HCT116 (cell line): ENCODE measurements at regions not wholly inside any gene's neighbourhood (a gene's known extent, or its start where the extent isn't known, plus 50 kb on each side); places are given as distances from the start of the nearest gene placed in this dataset.

ENCODE experiments used
- ATAC-seq: fragments of 200-7000 bp; cut with Tn5 transposase; 2 replicates; pipeline ENCODE4 v1.9.1; 2020; ENCODE audit warnings: mild to moderate bottlenecking, moderate library complexity
- BruUV-seq: library from RNA; stranded (reverse); fragments of 400-500 nt; replicated peaks from 2 replicates; lab custom pipeline; 2021; lab: Mats Ljungman, UMichigan
- CTCF ChIA-PET: fragments of 300-600 bp; sonication (Branson Sonifier 250); formaldehyde crosslinking; loops from one replicate; lab custom pipeline; 2021; ENCODE audit warnings: antibody characterized with exemption; lab: Charles Lee
- POLR2A ChIA-PET: fragments of 300-600, 350-600 bp; sonication (Branson Sonifier 250); formaldehyde crosslinking; loops from one replicate; lab custom pipeline; 2021; ENCODE audit warnings: antibody characterized with exemption; lab: Charles Lee
- RAD21 ChIA-PET, 2 experiments: fragments of 300-600 bp; sonication (Branson Sonifier 250); formaldehyde crosslinking; loops; one replicate each; lab custom pipeline; 2023; ENCODE audit warnings: low total read pairs in 2 of 2; ENCODE audit not compliant: uncharacterized antibody in 2 of 2, unreplicated experiment in 2 of 2, low non-redundant PET in 1 of 2; lab: Charles Lee
- DNase-seq: peaks from one replicate; pipeline ENCODE4 v3.0.0-alpha.2; 2010; ENCODE audit warnings: low read depth, low spot score
- H2AFZ ChIP-seq: fragments of 200-600 bp; shearing (Covaris generic), sonication (generic); 2 replicates; pipeline ENCODE4 v1.6.1; 2017; ENCODE audit warnings: low read depth, mixed run types, mixed read lengths, antibody characterized with exemption, low read length; ENCODE audit not compliant: poor library complexity, severe bottlenecking
- H3K27ac ChIP-seq: 2 replicates; pipeline ENCODE4 v1.5.1; 2012; ENCODE audit warnings: low read depth, low read length
- H3K27me3 ChIP-seq: fragments of 200-600 bp; sonication (generic); 2 replicates; pipeline ENCODE4 v1.6.1; 2016; ENCODE audit warnings: mixed run types, low read length, mixed read lengths; ENCODE audit not compliant: insufficient read depth
- H3K36me3 ChIP-seq, 2 experiments: fragments of 200-500 bp in 1 of 2; fragments of 200-600 bp in 1 of 2; sonication (Bioruptor generic) in 1 of 2; sonication (generic) in 1 of 2; 2 replicates each; pipeline versions ENCODE4 v1.5.1 to v1.6.1; 2014 to 2016; ENCODE audit warnings: low read length in 2 of 2, inconsistent platforms in 1 of 2, mixed read lengths in 1 of 2, mixed run types in 1 of 2; ENCODE audit not compliant: insufficient read depth in 2 of 2, control insufficient read depth in 1 of 2
- H3K4me1 ChIP-seq, 2 experiments: fragments of 200-600 bp in 1 of 2; sonication (generic) in 1 of 2; 2 replicates each; pipeline versions ENCODE4 v1.5.1 to v1.6.1; 2012 to 2017; ENCODE audit warnings: low read length in 2 of 2, inconsistent platforms in 1 of 2, mild to moderate bottlenecking in 1 of 2, mixed read lengths in 1 of 2, mixed run types in 1 of 2, moderate library complexity in 1 of 2; ENCODE audit not compliant: insufficient read depth in 2 of 2, control insufficient read depth in 1 of 2
- H3K4me2 ChIP-seq: fragments of 200-600 bp; sonication (generic); 2 replicates; pipeline ENCODE4 v1.6.1; 2017; ENCODE audit warnings: mixed run types, low read length, mixed read lengths
- H3K4me3 ChIP-seq, 2 experiments: fragments of 200-600 bp in 1 of 2; sonication (generic) in 1 of 2; replicated peaks in 1 of 2; 2 replicates each; pipeline ENCODE4 v1.5.1; 2011 to 2016; ENCODE audit warnings: low read length in 2 of 2, control low read depth in 1 of 2, low read depth in 1 of 2, mild to moderate bottlenecking in 1 of 2, mixed read lengths in 1 of 2, mixed run types in 1 of 2
- H3K79me2 ChIP-seq: fragments of 200-600 bp; sonication (generic); 2 replicates; pipeline ENCODE4 v1.6.1; 2017; ENCODE audit warnings: mild to moderate bottlenecking, mixed run types, low read length, moderate library complexity, mixed read lengths; ENCODE audit not compliant: insufficient read depth
- H3K9ac ChIP-seq: fragments of 200-600 bp; sonication (generic); 2 replicates; pipeline ENCODE4 v1.6.1; 2016; ENCODE audit warnings: low read length, mixed read lengths
- H3K9me2 ChIP-seq: fragments of 200-600 bp; sonication (generic), shearing (Covaris generic); 2 replicates; pipeline ENCODE4 v1.6.1; 2017; ENCODE audit warnings: mixed run types, mild to moderate bottlenecking, moderate library complexity; ENCODE audit not compliant: insufficient read depth
- H3K9me3 ChIP-seq, 2 experiments: fragments of 200-500 bp in 1 of 2; fragments of 200-600 bp in 1 of 2; sonication (Bioruptor generic) in 1 of 2; sonication (generic) in 1 of 2; 2 replicates each; pipeline ENCODE4 v1.6.1; 2014 to 2017; ENCODE audit warnings: low read length in 2 of 2, mixed read lengths in 2 of 2, inconsistent platforms in 1 of 2, low read depth in 1 of 2, mild to moderate bottlenecking in 1 of 2, mixed run types in 1 of 2, moderate library complexity in 1 of 2; ENCODE audit not compliant: control insufficient read depth in 1 of 2, insufficient read depth in 1 of 2
- H4K20me1 ChIP-seq: fragments of 200-600 bp; sonication (generic), shearing (Covaris generic); 2 replicates; pipeline ENCODE4 v1.6.1; 2017; ENCODE audit warnings: mixed run types, mild to moderate bottlenecking, moderate library complexity; ENCODE audit not compliant: insufficient read depth
- CEBPB ChIP-seq: IDR thresholded peaks from 2 replicates; pipeline ENCODE4 v1.6.1; 2012; ENCODE audit warnings: low read depth
- EGR1 ChIP-seq: IDR thresholded peaks from 2 replicates; pipeline ENCODE4 v1.6.1; 2012; ENCODE audit warnings: low read depth
- EZH2phosphoT487 ChIP-seq: fragments of 200-600 bp; IDR thresholded peaks from 2 replicates; pipeline ENCODE4 v1.6.1; 2018; ENCODE audit warnings: antibody characterized with exemption, borderline replicate concordance
- RAD21 ChIP-seq: IDR thresholded peaks from 2 replicates; pipeline ENCODE4 v1.6.1; 2012; ENCODE audit warnings: low read depth, mild to moderate bottlenecking
- SIN3A ChIP-seq: IDR thresholded peaks from 2 replicates; pipeline ENCODE4 v1.6.1; 2012; ENCODE audit warnings: low read depth
- TCF7L2 ChIP-seq: IDR thresholded peaks from 2 replicates; pipeline ENCODE4 v1.7.0; 2011; ENCODE audit warnings: borderline replicate concordance, inconsistent platforms; ENCODE audit not compliant: insufficient read depth, insufficient read length; ENCODE audit errors: extremely low read depth
- ZNF274 ChIP-seq: fragments of 200-500 bp; sonication (Bioruptor generic); IDR thresholded peaks from 2 replicates; pipeline ENCODE4 v1.6.1; 2014; ENCODE audit warnings: mild to moderate bottlenecking, low read depth, low read length, inconsistent platforms
- intact Hi-C: fragments of 100-400 bp; cut with micrococcal nuclease; formaldehyde crosslinking; loops from 2 replicates; pipeline ENCODE4 v1.10.0; 2022
- TF ChIP-seq, protein P1 (sequence below), 3 experiments: fragments of 200-600 bp in 1 of 3; sonication (generic) in 1 of 3; IDR thresholded peaks in 2 of 3; conservative IDR thresholded peaks in 1 of 3; 2 replicates each; pipeline ENCODE4 v1.5.1; 2012 to 2017; ENCODE audit warnings: low read depth in 2 of 3, low read length in 2 of 3, antibody characterized with exemption in 1 of 3, borderline replicate concordance in 1 of 3, control low read depth in 1 of 3, mild to moderate bottlenecking in 1 of 3, mixed read lengths in 1 of 3, mixed run types in 1 of 3, moderate library complexity in 1 of 3; ENCODE audit not compliant: insufficient read depth in 1 of 3
- TF ChIP-seq, protein P2 (sequence below): IDR thresholded peaks from 2 replicates; pipeline ENCODE4 v1.6.1; 2012

GRCh38 chr1:239185245-239185619 is 201.1 kb upstream of the CHRM3 start (continued):
- TF ChIP-seq, protein P1, sequence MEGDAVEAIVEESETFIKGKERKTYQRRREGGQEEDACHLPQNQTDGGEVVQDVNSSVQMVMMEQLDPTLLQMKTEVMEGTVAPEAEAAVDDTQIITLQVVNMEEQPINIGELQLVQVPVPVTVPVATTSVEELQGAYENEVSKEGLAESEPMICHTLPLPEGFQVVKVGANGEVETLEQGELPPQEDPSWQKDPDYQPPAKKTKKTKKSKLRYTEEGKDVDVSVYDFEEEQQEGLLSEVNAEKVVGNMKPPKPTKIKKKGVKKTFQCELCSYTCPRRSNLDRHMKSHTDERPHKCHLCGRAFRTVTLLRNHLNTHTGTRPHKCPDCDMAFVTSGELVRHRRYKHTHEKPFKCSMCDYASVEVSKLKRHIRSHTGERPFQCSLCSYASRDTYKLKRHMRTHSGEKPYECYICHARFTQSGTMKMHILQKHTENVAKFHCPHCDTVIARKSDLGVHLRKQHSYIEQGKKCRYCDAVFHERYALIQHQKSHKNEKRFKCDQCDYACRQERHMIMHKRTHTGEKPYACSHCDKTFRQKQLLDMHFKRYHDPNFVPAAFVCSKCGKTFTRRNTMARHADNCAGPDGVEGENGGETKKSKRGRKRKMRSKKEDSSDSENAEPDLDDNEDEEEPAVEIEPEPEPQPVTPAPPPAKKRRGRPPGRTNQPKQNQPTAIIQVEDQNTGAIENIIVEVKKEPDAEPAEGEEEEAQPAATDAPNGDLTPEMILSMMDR (IDR thresholded peaks at IDR 0.05 in 2 of 3, conservative IDR thresholded peaks at IDR 0.05 in 1 of 3; ENCODE audit: borderline replicate concordance in 1 of 3, insufficient read depth in 1 of 3, low read depth in 2 of 3, low read length in 2 of 3): no peak

DNA sequence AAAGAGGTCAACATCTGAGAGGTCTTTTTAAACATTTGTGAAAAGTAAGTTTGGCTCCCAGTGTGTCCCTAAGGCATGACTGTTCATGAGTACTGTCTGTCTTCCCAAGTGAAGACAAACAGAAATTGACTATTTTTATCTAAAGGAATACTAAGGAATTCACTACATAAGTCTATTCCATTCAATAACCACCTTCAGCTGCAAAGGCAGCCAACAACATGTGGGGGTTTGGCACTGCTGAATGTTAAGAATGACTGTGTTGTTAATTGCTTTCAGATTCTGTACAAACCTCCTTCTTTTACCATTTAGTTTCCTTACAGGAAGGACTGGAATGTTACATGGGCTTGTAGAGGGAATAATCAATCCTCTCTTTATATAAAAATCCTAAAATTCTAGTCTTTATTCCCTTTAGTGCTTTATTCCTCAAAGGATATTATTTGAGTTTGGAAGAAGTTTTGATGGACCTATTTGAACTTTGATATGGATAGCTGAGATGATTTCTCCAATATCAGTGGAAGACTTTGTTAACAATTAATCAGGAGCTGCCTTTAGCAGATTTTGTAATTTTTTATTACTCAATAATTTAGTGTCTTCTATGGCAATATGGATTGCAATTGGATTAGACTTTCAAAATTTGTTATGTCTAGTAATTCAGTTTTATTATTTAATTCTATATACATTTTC is 201.7 kb upstream of the CHRM3 start:
- Histone ChIP-seq H3K4me1 (no peaks in the 10 kb centered on the region), H4K20me1 (no peaks in the 10 kb centered on the region), H3K4me3 (no peak overlapping the region), H3K4me2 (no peak overlapping the region), H3K79me2 (no peaks in the 10 kb centered on the region), H3K9me3 (peaks cover 9 to 12% of the 10 kb centered on the region in 2 experiments), H2AFZ (no peak overlapping the region), H3K9ac (no peak overlapping the region), H3K36me3 (no peaks in the 10 kb centered on the region), H3K27ac (no peak overlapping the region), H3K27me3 (no peaks in the 10 kb centered on the region), H3K9me2 (no peaks in the 10 kb centered on the region)
- intact Hi-C loops: no loop called here
- ChIA-PET CTCF (no interaction called here), RAD21 (no interaction called here), POLR2A (no interaction called here)
- ATAC-seq (no peak), DNase-seq (no peak)
- no TSS peak for BruUV-seq
- TF ChIP-seq TCF7L2 (no peak), CEBPB (no peak), ZNF274 (no peak), EGR1 (no peak), EZH2phosphoT487 (no peak), RAD21 (no peak), SIN3A (no peak)
- TF ChIP-seq, protein P2, sequence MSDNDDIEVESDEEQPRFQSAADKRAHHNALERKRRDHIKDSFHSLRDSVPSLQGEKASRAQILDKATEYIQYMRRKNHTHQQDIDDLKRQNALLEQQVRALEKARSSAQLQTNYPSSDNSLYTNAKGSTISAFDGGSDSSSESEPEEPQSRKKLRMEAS: no peak
